Astrocyte of the cerebellum (primary cell): ENCODE measurements at regions not wholly inside any gene's neighbourhood (a gene's known extent, or its start where the extent isn't known, plus 50 kb on each side); places are given as distances from the start of the nearest gene placed in this dataset.

ENCODE experiments used
- DNase-seq: peaks from one replicate; pipeline ENCODE4 v3.0.0-alpha.2; 2011; ENCODE audit warnings: low read depth
- H3K4me3 ChIP-seq: 2 replicates; pipeline ENCODE4 v1.5.1; 2011; ENCODE audit warnings: mild to moderate bottlenecking, low read depth, low read length, moderate library complexity
- in situ Hi-C: cut with HindIII; loops from 2 replicates; pipeline ENCODE4 v1.10.0; 2017; ENCODE audit warnings: low sequenced_read_pairs
- TF ChIP-seq, protein P1 (sequence below): IDR thresholded peaks from 2 replicates; pipeline ENCODE4 v1.5.1; 2012; ENCODE audit warnings: low read length, low read depth, moderate library complexity, mild to moderate bottlenecking; ENCODE audit errors: missing control alignments

DNA sequence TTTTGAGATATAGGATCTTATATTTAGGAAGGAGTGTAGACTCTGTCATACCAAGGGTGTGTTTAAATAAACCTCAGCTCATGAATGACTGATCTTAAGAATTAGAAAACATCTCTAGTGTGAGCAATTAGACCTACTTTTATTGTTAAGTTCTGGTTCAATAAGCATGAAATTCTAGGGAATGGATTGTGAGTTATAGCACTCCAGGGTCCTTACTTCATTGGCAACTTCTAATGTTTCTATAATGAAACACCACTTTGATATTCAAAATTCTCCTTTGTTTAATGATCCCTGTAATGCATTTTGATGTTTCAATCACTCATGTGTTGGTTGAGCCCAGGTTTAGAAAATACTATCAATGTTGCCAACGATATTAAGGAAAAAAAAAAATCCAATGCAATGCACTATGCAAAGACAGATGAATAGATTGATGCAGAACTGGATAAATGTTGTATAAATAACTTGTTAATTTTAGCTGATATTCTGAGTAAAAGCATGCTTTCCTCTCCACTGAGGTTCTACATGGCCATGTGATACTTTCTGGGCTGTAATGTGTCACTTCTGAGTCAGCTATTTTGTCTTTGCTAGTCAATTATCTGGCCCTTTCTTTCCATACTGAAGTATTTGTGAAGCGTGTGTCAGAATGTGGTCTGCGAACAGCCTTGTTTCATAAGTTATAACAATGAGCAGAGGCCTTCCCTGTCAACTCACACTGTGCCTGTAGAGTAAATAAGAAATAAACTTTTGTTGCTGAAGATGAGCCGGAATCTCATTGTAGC lies 1035.9 kb downstream of the PLOD2 start:
- in situ Hi-C loops, result no loop called here
- peak; percentile 39 for DNase-seq
- no peak overlapping the region for H3K4me3 ChIP-seq
- TF ChIP-seq, protein P1, sequence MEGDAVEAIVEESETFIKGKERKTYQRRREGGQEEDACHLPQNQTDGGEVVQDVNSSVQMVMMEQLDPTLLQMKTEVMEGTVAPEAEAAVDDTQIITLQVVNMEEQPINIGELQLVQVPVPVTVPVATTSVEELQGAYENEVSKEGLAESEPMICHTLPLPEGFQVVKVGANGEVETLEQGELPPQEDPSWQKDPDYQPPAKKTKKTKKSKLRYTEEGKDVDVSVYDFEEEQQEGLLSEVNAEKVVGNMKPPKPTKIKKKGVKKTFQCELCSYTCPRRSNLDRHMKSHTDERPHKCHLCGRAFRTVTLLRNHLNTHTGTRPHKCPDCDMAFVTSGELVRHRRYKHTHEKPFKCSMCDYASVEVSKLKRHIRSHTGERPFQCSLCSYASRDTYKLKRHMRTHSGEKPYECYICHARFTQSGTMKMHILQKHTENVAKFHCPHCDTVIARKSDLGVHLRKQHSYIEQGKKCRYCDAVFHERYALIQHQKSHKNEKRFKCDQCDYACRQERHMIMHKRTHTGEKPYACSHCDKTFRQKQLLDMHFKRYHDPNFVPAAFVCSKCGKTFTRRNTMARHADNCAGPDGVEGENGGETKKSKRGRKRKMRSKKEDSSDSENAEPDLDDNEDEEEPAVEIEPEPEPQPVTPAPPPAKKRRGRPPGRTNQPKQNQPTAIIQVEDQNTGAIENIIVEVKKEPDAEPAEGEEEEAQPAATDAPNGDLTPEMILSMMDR, result no peak

DNA sequence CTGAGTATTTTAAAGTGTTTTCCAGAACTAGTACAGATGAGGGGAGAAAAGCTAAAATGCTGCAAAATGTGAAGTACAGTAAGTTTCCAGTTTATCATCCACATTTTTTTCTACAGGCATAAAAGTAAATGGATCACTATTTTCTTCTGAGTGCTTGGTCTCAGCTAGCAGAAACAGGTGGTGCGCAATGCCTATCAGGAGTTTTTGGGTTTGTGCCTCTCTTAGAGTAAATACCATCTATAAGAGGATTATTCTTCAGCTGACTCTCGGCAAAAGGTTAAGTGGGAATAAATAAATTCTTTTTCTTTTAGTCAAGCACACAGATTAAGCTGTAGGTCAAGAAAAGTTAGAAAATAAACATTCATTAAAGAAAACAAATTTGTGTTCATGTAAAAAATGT lies 1027.7 kb downstream of the PLOD2 start:
- in situ Hi-C loops, result no loop called here
- no peak overlapping the region for H3K4me3 ChIP-seq
- no peak for DNase-seq
- TF ChIP-seq, protein P1, result no peak

DNA sequence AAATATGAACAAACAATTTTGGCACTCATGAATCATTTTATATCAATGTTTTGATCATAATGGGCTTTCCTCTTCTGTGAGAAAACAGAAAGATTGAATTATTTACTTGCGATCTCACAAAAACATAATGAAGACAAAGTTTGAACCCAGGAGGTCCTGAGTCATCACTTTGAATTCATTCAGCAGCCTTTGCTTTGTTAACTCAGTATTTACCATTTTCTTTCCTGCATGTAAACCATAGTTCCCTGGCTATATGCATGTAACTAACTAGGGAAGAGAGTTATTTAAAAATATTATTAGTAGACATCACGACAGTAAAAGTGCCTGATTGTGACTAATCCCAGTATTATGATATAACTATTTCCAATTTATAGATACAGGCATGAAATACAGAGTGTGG lies 1026.2 kb downstream of the PLOD2 start:
- in situ Hi-C loops, result no loop called here
- TF ChIP-seq, protein P1, result no peak
- DNase-seq, result peak; percentile 5
- H3K4me3 ChIP-seq, result no peak overlapping the region

DNA sequence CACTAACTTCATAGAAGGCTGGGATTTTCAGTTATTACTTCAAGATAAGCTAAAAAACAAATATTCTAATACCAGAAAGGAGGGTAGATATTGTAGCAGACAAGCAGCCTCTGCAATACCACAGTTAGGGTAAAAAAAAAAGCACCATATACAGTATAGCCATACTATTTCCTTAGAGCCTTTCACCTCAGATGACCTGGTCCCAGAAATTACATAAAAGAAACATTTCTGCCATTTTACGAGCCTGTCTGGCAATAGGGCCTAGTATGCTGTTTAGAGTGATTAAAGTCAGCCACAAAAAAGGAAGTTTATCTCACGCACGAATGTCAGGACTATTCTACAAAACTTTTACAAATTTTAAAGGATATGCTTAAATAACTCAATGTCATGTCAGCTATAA lies 1016.6 kb downstream of the PLOD2 start:
- TF ChIP-seq, protein P1, result no peak
- in situ Hi-C loops, result no loop called here
- no peak for DNase-seq
- H3K4me3 ChIP-seq, result no peak overlapping the region

DNA sequence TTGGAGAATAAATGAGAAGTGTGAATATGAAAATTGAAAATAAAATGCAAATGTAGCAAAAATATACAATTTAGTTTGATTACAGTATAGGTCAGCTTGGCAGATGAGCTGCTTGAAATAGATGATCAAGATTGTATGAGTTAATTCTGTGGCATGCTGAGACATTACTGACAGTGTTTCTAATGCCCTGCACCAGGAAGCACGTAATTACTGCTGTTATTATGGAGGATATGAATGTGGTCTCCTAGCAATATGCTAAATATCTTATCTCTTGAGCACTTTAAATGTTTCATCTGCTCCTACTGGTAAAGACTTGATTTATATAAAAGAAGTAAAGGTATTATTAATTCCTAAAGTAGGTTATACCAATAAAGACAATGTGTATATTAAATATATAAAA lies 1015.5 kb downstream of the PLOD2 start:
- in situ Hi-C loops, result no loop called here
- DNase-seq, result no peak
- TF ChIP-seq, protein P1, result no peak
- H3K4me3 ChIP-seq, result no peak overlapping the region

DNA sequence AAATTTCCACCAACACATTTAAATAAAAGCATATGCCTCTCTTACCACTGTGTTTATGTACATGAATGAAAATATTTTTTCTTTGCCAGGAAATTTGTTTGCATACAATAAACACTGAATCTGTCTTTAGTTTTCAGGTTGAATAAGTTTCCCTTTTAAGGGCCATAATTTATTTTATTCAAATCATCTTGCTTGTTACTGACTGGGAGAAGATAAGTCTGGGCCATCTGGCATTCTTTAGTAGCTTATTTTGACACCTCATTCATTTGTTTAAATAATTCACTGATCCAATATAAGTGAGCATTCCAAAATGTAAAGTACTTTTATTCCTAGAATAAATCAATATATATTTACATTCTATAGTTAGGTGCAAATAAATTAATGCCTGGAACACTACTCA lies 1001.3 kb downstream of the PLOD2 start:
- in situ Hi-C loops, result no loop called here
- H3K4me3 ChIP-seq, result no peak overlapping the region
- no peak for DNase-seq
- TF ChIP-seq, protein P1, result no peak
